GM19023 (cell line): ENCODE measurements at regions not wholly inside any gene's neighbourhood (a gene's known extent, or its start where the extent isn't known, plus 50 kb on each side); places are given as distances from the start of the nearest gene placed in this dataset.
"Not testable (repeated sequence)": the region's sequence is repeated elsewhere in the genome, so short reads cannot be mapped to it uniquely, and the experiment has no call there.

Source experiments
- ATAC-seq: cut with Tn5 transposase; IDR thresholded peaks from one replicate; pipeline ENCODE4 v1.9.1; 2021; ENCODE audit warnings: mild to moderate bottlenecking, moderate library complexity; ENCODE audit not compliant: unreplicated experiment

- ATAC-seq = no peak
Measured at GRCh38 chr4:55028196-55028595, 97.2 kb downstream of the KDR start.

GRCh38 chr4:55027596-55027995 lies 97.8 kb downstream of the KDR start:
- no peak for ATAC-seq

- not testable (repeated sequence) for ATAC-seq
Measured at GRCh38 chr4:55025456-55025855, 99.9 kb downstream of the KDR start.

GRCh38 chr4:55023030-55023429 lies 102.4 kb downstream of the KDR start:
- ATAC-seq = no peak

- ATAC-seq = no peak
Measured at GRCh38 chr4:55021214-55021613, 104.2 kb downstream of the KDR start.

- no peak for ATAC-seq
Measured at GRCh38 chr4:55020131-55020530, 105.3 kb downstream of the KDR start.

GRCh38 chr4:55018978-55019377 lies 106.4 kb downstream of the KDR start:
- ATAC-seq = no peak

- ATAC-seq = no peak
Measured at GRCh38 chr4:55018521-55018920, 106.9 kb downstream of the KDR start.

- ATAC-seq = no peak
Measured at GRCh38 chr4:55017406-55017805, 108.0 kb downstream of the KDR start.

GRCh38 chr4:55016131-55016530 lies 109.3 kb downstream of the KDR start:
- ATAC-seq = no peak

- no peak for ATAC-seq
Measured at GRCh38 chr4:55014876-55015275, 110.5 kb downstream of the KDR start.

- ATAC-seq = no peak
Measured at GRCh38 chr4:55013431-55013955, 111.9 kb downstream of the KDR start.

- no peak for ATAC-seq
Measured at GRCh38 chr4:55012363-55013230, 112.8 kb downstream of the KDR start.

- no peak for ATAC-seq
Measured at GRCh38 chr4:55011761-55012160, 113.6 kb downstream of the KDR start.

GRCh38 chr4:55010550-55010949 lies 114.8 kb downstream of the KDR start:
- ATAC-seq = no peak

- ATAC-seq = no peak
Measured at GRCh38 chr4:55008166-55009056, 117.0 kb downstream of the KDR start.

GRCh38 chr4:55005910-55006309 lies 119.5 kb downstream of the KDR start:
- ATAC-seq = no peak

- ATAC-seq = no peak
Measured at GRCh38 chr4:55004831-55005230, 120.6 kb downstream of the KDR start.

GRCh38 chr4:55002431-55002830 lies 123.0 kb downstream of the KDR start:
- ATAC-seq = no peak

GRCh38 chr4:55001538-55001937 lies 123.9 kb downstream of the KDR start:
- no peak for ATAC-seq

- no peak for ATAC-seq
Measured at GRCh38 chr4:54999003-54999402, 126.4 kb downstream of the KDR start.
